IMR-90 (cell line): ENCODE measurements at regions not wholly inside any gene's neighbourhood (a gene's known extent, or its start where the extent isn't known, plus 50 kb on each side); places are given as distances from the start of the nearest gene placed in this dataset.
"Not testable (repeated sequence)": the region's sequence is repeated elsewhere in the genome, so short reads cannot be mapped to it uniquely, and the experiment has no call there.

Experiments used
- CTCF ChIP-seq: conservative IDR thresholded peaks from 2 replicates; pipeline ENCODE4 v1.5.1; 2012; ENCODE audit warnings: mild to moderate bottlenecking, low read depth, low read length, improper control_type of control experiment
- MXI1 ChIP-seq: IDR thresholded peaks from 2 replicates; pipeline ENCODE4 v1.6.1; 2012; ENCODE audit warnings: low read depth, mild to moderate bottlenecking, low read length, moderate library complexity, borderline replicate concordance
- POLR2A ChIP-seq: IDR thresholded peaks from 2 replicates; pipeline ENCODE4 v1.6.1; 2012; ENCODE audit warnings: mild to moderate bottlenecking, low read depth, low read length

GRCh38 chr7:128592209-128592608, 79.9 kb upstream of the GARIN1A start:
- not testable (repeated sequence) for TF ChIP-seq CTCF, POLR2A, MXI1
